ENCODE measurements at regions not wholly inside any gene's neighbourhood (a gene's known extent, or its start where the extent isn't known, plus 50 kb on each side); places are given as distances from the start of the nearest gene placed in this dataset.

GRCh38 chr1:195656780-195657179 lies 951.5 kb downstream of the KCNT2 start:
- Histone ChIP-seq H3K4me3 (no peak overlapping the region), H4K20me1 (ENCODE audit: control insufficient read depth, insufficient read depth) (no peaks in the 10 kb centered on the region), H3K36me3 (ENCODE audit: control insufficient read depth in 2 of 2, insufficient read depth in 2 of 2, low read length in 1 of 2) (no peaks in the 10 kb centered on the region), H3K9ac (ENCODE audit: control insufficient read depth, insufficient read depth, low read length) (no peak overlapping the region), H3K27me3 (replicated peaks in 1 of 2; ENCODE audit: control insufficient read depth in 2 of 2, insufficient read depth in 2 of 2, low read length in 1 of 2) (no peaks in the 10 kb centered on the region), H3K4me1 (ENCODE audit: control insufficient read depth, insufficient read depth, low read length) (no peaks in the 10 kb centered on the region), H3K9me3 (replicated peaks; ENCODE audit: control insufficient read depth, insufficient read depth, low read length) (no peaks in the 10 kb centered on the region), H3K79me2 (ENCODE audit: control insufficient read depth, insufficient read depth, low read length) (no peaks in the 10 kb centered on the region), H2AFZ (ENCODE audit: control insufficient read depth, low read depth, low read length) (no peak overlapping the region), H3K27ac (ENCODE audit: control insufficient read depth, insufficient read depth) (no peak overlapping the region), H3K4me2 (ENCODE audit: control insufficient read depth, insufficient read depth) (no peak overlapping the region)
- POLR2A ChIA-PET, result no interaction called here
- in situ Hi-C loops (cut with MboI), result no loop called here
- intact Hi-C loops (cut with micrococcal nuclease; ENCODE audit: unreplicated experiment), result no loop called here
- FAIRE-seq, result no peak
- CTCF ChIA-PET, result no interaction called here
- 5% methylated on average over 1 of the region's 1 CpG for WGBS (ENCODE audit: insufficient coverage, insufficient replicate concordance, low lambda C conversion rate, missing lambda C conversion rate)
- SMC1A ChIA-PET (ENCODE audit: uncharacterized antibody, unreplicated experiment), result no interaction called here
- RAD21 ChIA-PET (ENCODE audit: unreplicated experiment), result no interaction called here
- BruUV-seq (replicated peaks), result no TSS peak
- TF ChIP-seq SKIL (IDR thresholded peaks at IDR 0.05; ENCODE audit: low read depth, poor library complexity, severe bottlenecking) (no peak), ETV6 (conservative IDR thresholded peaks at IDR 0.05 in 1 of 2, IDR thresholded peaks at IDR 0.05 in 1 of 2; ENCODE audit: borderline replicate concordance in 1 of 2, low read depth in 1 of 2) (no peak), NKRF (conservative IDR thresholded peaks at IDR 0.05) (no peak), USF1 (IDR thresholded peaks at IDR 0.05; ENCODE audit: borderline replicate concordance, extremely low read length, insufficient read depth, low read depth, low read length) (no peak), NR2C2 (IDR thresholded peaks at IDR 0.05; ENCODE audit: borderline replicate concordance, control insufficient read depth, insufficient read length, low read depth) (no peak), SRF (IDR thresholded peaks at IDR 0.05; ENCODE audit: low read depth in 2 of 2, low read length in 2 of 2) (no peak), KAT2A (conservative IDR thresholded peaks at IDR 0.05; ENCODE audit: control insufficient read depth, low read depth, low read length) (no peak), CTCF (IDR thresholded peaks at IDR 0.05 in 2 of 3, conservative IDR thresholded peaks at IDR 0.05 in 1 of 3; ENCODE audit: control insufficient read depth in 2 of 3, extremely low read depth in 1 of 3, insufficient read depth in 1 of 3, low read depth in 3 of 3, low read length in 3 of 3) (no peak), HCFC1 (IDR thresholded peaks at IDR 0.05; ENCODE audit: low read length) (no peak), MEF2A (IDR thresholded peaks at IDR 0.05; ENCODE audit: insufficient read depth, low read depth, low read length) (no peak), ZNF687 (IDR thresholded peaks at IDR 0.05) (no peak)
- no peak for ATAC-seq
- no peak for DNase-seq (ENCODE audit: low read depth, low spot score)
